ENCODE measurements at regions not wholly inside any gene's neighbourhood (a gene's known extent, or its start where the extent isn't known, plus 50 kb on each side); places are given as distances from the start of the nearest gene placed in this dataset.

DNA sequence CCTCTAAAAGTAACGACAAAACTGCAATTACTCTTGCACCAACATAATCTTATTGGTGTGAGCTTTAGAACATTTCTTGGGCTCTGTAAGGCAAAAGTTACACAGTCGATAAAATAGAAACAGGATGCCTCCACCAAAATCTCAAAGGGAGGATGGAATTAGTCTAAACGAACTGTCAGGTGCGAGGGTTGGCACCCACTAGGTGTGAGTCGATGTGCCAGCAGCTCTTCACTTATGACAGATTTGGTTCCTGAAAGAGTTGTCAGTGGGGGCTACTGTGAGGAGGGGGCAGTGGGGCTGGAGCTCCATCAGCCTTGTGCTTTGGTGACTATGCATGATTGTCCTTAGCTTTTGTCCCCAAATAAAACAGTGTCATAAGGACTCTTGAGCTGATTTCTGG, 422.9 kb downstream of the TMEM114 start:
- H4K20me1 ChIP-seq (replicated peaks in 1 of 2; ENCODE audit: control insufficient read depth in 1 of 2, insufficient read depth in 2 of 2, low read length in 2 of 2), result no peaks in the 10 kb centered on the region
- no peak overlapping the region for H2BK15ac ChIP-seq (ENCODE audit: low read length)
- H4K91ac ChIP-seq (replicated peaks; ENCODE audit: insufficient read length, low read length), result no peak overlapping the region
- CTCF ChIA-PET (ENCODE audit: partially characterized antibody), result no interaction called here
- POLR2A ChIA-PET (ENCODE audit: partially characterized antibody), result no interaction called here
- no peak overlapping the region for H3K18ac ChIP-seq (ENCODE audit: extremely low read depth, low read length)
- H3K79me2 ChIP-seq (ENCODE audit: control insufficient read depth in 1 of 2, insufficient read depth in 2 of 2, low read length in 2 of 2), result no peaks in the 10 kb centered on the region
- H2AK5ac ChIP-seq (ENCODE audit: low read depth, low read length), result no peak overlapping the region
- H2BK20ac ChIP-seq (ENCODE audit: low read length), result no peak overlapping the region
- no peak overlapping the region for H3K4me3 ChIP-seq (ENCODE audit: extremely low read depth in 1 of 4, insufficient read depth in 2 of 4, low read depth in 3 of 4, low read length in 4 of 4)
- no peaks in the 10 kb centered on the region for H3K36me3 ChIP-seq (ENCODE audit: control insufficient read depth in 2 of 4, insufficient read depth in 4 of 4, low read length in 3 of 4)
- no peaks in the 10 kb centered on the region for H3K79me1 ChIP-seq (ENCODE audit: low read depth, low read length)
- no peak overlapping the region for H4K5ac ChIP-seq (ENCODE audit: insufficient read length, low read depth, low read length)
- no peak overlapping the region for H3K14ac ChIP-seq (ENCODE audit: insufficient read length)
- 93% methylated on average over 5 of the region's 5 CpGs; no CpG with 5 or more reads in 1 of the 2 experiments for WGBS, 2 experiments (ENCODE audit: extremely low coverage in 1 of 2, insufficient coverage in 1 of 2, insufficient read length in 1 of 2, insufficient replicate concordance in 2 of 2, low coverage in 1 of 2, low lambda C conversion rate in 2 of 2, missing lambda C conversion rate in 1 of 2)
- H3K27ac ChIP-seq (ENCODE audit: low read depth, low read length), result no peak overlapping the region
- H2BK5ac ChIP-seq (ENCODE audit: low read depth, low read length), result no peak overlapping the region
- H3K9ac ChIP-seq (replicated peaks in 1 of 4; ENCODE audit: extremely low read depth in 1 of 4, low read depth in 3 of 4, low read length in 3 of 4), result no peak overlapping the region
- H3K27me3 ChIP-seq (replicated peaks in 1 of 4; ENCODE audit: control insufficient read depth in 3 of 4, extremely low read depth in 1 of 4, insufficient read depth in 3 of 4, low read length in 3 of 4), result no peaks in the 10 kb centered on the region
- no peak overlapping the region for H3K23ac ChIP-seq (ENCODE audit: insufficient read length)
- H2BK12ac ChIP-seq (ENCODE audit: low read depth, low read length), result no peak overlapping the region
- no peaks in the 10 kb centered on the region for H3K9me3 ChIP-seq (ENCODE audit: insufficient read depth in 2 of 2, low read depth in 1 of 2, low read length in 1 of 2)
- H2BK120ac ChIP-seq (replicated peaks; ENCODE audit: low read depth, low read length), result no peak overlapping the region
- DNase-seq (ENCODE audit: low read depth in 1 of 2, low spot score in 2 of 2) (no peak), FAIRE-seq (no peak)
- no peak overlapping the region for H3K4me2 ChIP-seq (ENCODE audit: insufficient read depth in 1 of 2, low read depth in 2 of 2, low read length in 2 of 2)
- no peaks in the 10 kb centered on the region for H3K23me2 ChIP-seq (ENCODE audit: low read depth, low read length)
- H3K56ac ChIP-seq (replicated peaks; ENCODE audit: insufficient read length, low read depth, low read length), result no peak overlapping the region
- no peaks in the 10 kb centered on the region for H3K4me1 ChIP-seq (replicated peaks in 1 of 4; ENCODE audit: control insufficient read depth in 3 of 4, insufficient read depth in 4 of 4, low read length in 3 of 4)
- no peak overlapping the region for H3K4ac ChIP-seq (replicated peaks; ENCODE audit: insufficient read length, low read depth, low read length)
- H2AFZ ChIP-seq (ENCODE audit: low read length), result no peak overlapping the region
- no peak overlapping the region for H4K8ac ChIP-seq (ENCODE audit: extremely low read depth, insufficient read depth, low read length)
- TF ChIP-seq POLR2A (IDR thresholded peaks at IDR 0.05; ENCODE audit: control extremely low read depth in 1 of 2, low read depth in 2 of 2, low read length in 2 of 2), result no peak
- TF ChIP-seq E2F6 (IDR thresholded peaks at IDR 0.05), result no peak
- TF ChIP-seq BCL11A (IDR thresholded peaks at IDR 0.05; ENCODE audit: low read depth in 2 of 2, low read length in 2 of 2), result no peak
- TF ChIP-seq USF2 (IDR thresholded peaks at IDR 0.05; ENCODE audit: low read length), result no peak
- no peak for TF ChIP-seq ASH2L (IDR thresholded peaks at IDR 0.05; ENCODE audit: low read length)
- TF ChIP-seq SAP30 (IDR thresholded peaks at IDR 0.05; ENCODE audit: insufficient read depth, insufficient replicate concordance, low read length), result no peak
- no peak for TF ChIP-seq ZNF274 (IDR thresholded peaks at IDR 0.05; ENCODE audit: borderline replicate concordance, extremely low read depth, low read length)
- no peak for TF ChIP-seq KDM1A (IDR thresholded peaks at IDR 0.05; ENCODE audit: borderline replicate concordance, low read length)
- no peak for TF ChIP-seq CBX5 (IDR thresholded peaks at IDR 0.05; ENCODE audit: low read depth, low read length)
- no peak for TF ChIP-seq RNF2 (IDR thresholded peaks at IDR 0.05; ENCODE audit: borderline replicate concordance, low read depth, low read length, missing control alignments, poor library complexity, severe bottlenecking)
- TF ChIP-seq TAF1 (IDR thresholded peaks at IDR 0.05; ENCODE audit: low read depth, low read length), result no peak
- no peak for TF ChIP-seq GTF2F1 (IDR thresholded peaks at IDR 0.05; ENCODE audit: borderline replicate concordance, low read depth, low read length)
- TF ChIP-seq SP2 (IDR thresholded peaks at IDR 0.05; ENCODE audit: low read length), result no peak
- no peak for TF ChIP-seq CHD1 (IDR thresholded peaks at IDR 0.05; ENCODE audit: low read depth, low read length)
